HG02642 (cell line): ENCODE measurements at regions not wholly inside any gene's neighbourhood (a gene's known extent, or its start where the extent isn't known, plus 50 kb on each side); places are given as distances from the start of the nearest gene placed in this dataset.
"Not testable (repeated sequence)": the region's sequence is repeated elsewhere in the genome, so short reads cannot be mapped to it uniquely, and the experiment has no call there.

ENCODE experiments used
- ATAC-seq: cut with Tn5 transposase; IDR thresholded peaks from one replicate; pipeline ENCODE4 v1.9.1; 2021; ENCODE audit warnings: mild to moderate bottlenecking; ENCODE audit not compliant: unreplicated experiment, poor library complexity

DNA sequence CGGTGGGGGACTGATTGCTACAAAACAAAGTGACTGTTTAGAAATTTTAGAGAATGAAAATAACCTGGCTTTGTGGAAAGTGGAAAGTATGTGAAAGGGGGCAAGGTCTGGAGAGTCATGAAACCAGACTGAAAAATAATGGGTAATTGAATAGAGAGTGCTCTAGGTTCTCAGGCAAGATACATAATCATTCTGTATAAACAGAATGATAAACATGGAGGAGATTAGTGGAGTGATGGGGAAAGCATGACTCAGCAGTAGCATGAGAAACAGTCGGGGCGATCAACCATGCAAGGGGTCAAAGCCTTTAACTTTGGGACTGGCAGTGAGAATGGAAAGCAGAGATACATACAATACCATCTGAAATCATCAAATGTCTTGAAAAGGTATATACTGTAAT is 332.5 kb downstream of the CCER1 start:
- no peak for ATAC-seq

DNA sequence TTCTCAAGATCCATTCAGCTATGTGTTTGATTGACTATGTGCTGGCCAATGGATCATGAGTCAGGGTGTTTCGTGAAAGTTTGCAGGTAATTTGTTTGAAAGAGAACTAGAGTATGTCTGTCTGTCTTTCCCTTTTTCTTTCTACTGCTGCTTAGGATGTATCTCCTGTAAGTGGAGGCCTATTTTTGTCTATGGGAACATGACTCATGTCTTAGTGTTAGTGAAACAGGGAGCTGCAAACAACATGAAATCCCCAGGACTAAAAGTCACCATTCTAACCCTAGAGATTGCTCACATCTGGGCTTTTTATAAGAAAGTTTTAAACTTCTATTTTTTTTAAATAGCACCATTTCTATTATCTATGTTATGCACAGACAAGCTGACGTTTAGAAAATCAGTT is 333.0 kb downstream of the CCER1 start:
- no peak for ATAC-seq

DNA sequence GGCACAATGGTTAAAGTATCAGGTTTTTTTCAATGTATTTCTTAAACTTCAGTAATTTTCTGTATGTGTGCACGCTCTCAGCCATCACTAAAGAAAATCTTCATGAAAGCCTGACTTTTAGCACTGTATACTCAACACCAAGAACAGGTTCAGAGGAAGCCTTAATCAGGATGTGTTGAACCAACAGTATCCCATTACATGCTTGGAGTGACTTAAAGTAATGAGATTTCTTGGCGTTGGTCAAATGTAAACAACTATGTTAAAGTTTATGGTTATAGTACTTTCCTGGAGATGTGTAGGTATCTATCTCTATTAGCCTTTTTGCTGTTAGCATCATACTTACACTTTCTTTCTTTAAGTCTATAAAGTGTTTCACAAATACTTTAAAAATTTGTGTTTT is 335.0 kb downstream of the CCER1 start:
- no peak for ATAC-seq

DNA sequence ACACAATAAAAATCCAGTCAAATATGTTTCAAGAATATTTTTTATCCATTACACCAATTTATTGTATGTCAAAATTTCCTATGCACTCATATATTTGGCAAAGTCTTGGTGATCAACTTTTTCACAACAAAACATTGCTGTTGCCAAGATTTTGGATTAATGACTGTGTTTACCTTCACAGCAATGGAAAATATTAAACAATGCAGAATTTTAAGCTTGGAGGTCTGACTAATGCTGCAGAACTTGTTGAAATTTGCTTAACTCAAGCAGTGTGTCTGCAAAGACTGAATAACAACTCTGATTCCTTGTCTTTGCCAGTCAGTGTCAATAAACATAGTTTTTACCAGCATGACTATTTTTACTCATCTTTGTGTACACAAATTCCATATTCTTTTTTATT is 336.4 kb downstream of the CCER1 start:
- no peak for ATAC-seq

DNA sequence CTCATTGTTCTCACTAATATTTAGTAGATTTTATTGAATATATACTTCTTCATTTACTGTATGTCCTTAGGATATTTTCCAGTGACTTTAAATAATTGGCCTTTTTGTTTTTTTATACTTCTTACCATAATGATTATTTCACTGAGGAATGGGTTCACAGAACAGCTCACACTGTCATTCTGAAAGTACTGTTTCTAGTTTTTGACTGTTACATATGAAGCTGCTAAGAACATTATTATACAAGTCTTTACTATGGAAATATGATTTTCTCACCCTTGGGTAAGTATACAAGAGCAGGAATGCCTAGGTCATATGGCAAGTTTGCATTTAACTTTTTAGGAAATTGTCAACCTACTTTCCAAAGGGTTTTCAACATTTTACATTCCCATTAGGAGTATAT is 343.1 kb downstream of the CCER1 start:
- no peak for ATAC-seq

DNA sequence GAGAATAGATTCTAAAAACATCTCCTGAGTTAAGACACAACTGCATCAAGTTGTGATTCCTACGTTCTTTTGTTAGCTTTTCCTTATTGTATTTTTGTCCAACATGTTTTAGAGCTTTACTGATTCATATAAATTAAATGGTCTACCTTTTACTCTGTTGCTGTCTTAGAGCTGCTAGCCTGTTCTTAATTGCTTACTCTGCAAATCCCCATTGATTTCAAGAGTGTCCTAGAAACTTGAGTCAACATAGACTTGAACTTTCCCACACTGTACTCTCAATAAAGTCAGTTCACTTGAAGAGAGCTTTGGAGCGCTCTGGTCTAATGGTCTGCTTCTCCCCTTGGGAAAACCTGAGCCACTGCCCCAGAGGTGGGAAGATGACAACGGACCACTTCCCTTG is 343.9 kb downstream of the CCER1 start:
- no peak for ATAC-seq

DNA sequence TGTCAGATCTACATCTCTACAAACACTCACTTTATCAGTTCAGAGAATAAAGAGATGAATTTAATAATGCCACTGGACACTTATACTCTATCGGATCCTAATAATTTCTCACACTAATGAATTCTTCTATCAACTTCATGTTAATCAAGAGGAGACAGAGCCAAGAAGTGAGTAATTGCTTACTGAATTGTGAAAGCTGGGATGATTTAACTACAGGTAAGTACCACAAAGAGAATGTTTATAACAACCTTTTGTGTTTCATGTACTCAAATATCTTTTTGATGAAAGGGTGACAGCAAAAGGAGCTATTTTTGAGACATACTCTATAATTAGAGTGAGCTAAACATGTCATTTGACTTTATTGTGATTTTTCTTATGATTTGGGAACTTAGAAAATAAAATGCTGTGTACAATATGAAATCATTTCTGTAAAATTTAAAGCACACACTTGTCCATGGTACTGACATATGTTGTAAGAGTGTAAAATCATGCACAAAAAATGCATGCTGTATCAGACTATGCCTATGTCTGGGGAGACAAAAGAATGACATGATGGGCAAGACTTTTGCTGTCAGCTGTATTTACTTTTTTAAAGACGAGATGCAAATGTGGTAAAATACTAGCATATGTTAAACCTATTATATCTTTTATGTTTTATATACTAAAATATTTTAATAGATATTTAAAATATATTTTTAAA is 361.2 kb downstream of the CCER1 start:
- no peak for ATAC-seq

DNA sequence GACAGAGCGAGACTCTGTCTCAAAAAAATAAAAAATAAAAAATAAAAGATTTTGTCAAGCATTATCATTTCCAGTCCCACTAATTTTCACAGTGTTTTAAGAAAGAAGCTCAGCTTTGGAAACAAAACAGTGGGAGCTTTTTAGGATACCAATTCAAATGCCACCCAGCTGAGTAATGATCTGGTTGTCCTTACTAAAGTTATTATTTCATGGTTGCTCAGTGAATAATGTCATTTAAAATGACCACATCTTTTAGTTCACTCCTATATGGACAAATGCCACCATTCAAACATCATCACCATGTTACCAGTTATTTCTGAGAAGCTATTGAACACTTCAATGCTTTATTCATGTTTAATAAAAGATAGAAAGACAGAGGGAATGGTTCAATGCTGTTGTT is 365.0 kb downstream of the CCER1 start:
- no peak for ATAC-seq

DNA sequence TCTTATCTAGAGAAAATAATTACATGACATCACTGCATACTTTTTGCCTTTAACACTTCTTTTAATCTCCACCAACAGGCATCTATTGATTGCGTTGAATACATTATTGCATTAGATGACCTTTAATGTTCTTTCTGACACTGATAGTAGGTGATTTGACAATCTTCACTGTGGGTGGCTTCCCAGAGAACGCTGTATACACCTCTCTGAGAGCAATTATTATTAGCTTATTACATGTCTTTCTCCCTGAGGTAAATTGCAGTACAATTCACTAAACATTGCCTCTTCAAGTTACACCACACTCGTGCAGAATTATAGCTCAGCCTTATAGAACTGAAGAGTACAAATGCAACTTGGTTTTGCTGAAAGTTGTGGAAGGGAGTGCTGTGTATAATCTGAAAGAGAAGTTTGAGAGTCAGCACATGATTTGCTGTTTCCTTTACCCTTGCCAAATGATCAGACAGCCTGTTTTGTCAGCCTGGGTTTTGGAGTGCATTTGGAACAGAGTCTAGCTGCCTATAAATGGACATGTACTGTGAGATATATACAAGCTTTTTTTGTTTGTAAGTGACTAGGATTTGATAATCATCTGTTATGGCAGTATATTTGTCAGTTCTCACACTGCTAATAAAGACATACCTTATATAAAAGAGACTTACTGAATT is 369.2 kb downstream of the CCER1 start:
- no peak for ATAC-seq

DNA sequence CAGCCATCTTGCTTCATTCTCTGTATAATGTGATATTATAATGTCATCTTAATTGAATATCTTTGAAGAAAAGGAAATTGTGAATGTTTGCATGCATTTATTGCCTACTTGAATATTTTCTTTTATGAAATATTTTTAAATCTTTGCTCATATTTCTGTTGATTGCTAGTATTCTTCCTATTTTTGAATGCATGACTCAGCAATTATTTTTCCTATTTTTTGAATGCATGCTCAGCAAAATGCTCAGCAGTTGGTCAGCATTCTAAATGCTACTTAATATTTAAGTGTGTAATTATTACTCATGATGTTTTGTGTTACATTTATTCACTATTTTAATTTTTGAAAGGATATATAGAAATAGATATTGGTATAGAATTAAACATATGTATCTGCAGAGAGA is 378.3 kb downstream of the CCER1 start:
- ATAC-seq: no peak

DNA sequence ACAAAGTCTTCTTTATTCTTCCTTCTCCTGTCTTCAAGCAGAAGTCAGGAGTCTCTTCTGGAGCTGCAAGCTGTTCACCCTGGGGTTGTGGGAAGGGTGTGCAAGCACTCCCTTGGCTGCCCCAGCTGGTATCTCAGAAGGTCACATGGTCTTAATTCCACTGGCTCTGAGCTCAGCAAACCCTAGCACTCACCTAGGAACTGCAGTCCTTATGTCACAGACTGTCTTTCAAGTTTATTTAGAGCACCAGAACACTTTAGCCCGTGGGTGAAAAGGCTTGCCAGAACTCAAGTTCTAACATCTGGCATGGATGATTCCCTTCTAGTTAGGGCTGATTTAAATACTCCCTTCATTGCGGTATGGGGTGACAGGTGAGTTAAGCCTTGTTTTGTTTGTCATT is 379.0 kb downstream of the CCER1 start:
- no peak for ATAC-seq

DNA sequence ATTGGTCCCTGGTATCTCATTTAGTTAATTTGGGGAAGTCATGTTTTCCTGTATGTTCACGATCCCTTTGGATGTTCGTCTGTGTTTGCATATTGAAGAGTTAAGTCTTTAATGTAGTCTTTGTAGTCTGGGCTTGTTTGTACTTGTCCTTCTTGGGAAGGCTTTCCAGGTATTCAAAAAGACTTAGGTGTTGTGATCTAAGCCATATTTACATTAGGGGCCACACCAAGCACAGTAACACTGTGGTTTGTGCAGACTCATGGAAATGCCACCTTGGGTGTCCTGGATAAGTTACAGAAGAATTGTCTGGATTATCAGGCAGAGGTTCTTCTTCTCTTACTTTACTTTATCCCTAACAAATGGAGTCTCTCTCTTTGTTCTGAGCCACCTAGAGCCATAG is 380.3 kb downstream of the CCER1 start:
- no peak for ATAC-seq

DNA sequence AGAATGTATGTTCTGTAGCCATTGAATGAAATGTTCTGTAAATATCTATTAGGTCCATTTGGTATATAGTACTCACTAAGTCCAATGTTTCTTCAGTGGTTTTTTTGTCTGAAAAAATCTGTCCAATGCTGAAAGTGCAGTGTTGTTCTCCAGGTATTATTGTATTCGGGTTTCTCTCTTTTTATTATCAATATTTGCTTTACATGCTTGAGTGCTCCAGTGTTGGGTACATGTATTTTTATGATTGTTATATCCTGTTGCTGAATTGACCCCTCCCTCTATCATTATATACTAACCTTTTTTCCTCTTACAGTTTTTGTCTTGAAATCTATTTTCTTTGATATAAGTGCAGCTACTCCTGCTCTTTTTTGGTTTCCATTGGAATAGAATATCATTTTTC is 382.2 kb downstream of the CCER1 start:
- ATAC-seq: no peak

DNA sequence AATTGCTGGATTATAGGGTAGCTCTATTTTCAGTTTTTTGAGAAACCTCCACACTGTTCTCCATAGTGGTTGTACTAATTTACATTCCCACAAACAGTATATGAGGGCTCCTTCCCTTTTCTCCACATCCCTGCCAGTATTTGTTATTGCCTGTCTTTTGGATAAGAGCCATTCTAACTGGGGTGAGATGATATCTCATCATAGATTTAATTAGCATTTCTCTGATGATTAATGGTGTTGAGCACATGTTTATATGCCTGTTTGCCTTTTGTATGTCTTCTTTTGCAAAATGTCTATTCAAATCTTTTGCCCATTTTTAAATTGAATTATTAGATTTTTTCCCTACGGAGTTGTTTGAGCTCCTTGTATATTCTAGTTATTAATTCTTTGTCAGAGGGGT is 385.3 kb downstream of the CCER1 start:
- ATAC-seq: no peak

DNA sequence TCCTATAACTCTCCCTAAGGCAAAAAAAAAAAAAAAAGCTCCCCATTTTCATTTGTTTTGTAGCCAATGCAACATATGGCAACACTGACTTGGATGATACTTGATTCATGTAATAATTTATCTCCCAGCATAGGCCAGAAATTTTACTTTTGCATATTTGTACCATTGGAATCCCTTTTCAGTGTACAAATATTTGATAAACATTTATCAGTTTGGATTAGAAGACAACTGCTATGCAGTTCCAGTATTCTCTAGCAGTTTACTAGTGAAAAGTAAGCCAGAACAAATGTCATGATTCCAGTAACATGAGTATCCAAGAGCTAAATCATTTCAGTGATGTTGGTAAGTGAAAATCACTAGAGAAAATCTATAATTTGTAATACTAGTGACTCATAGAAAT is 392.3 kb downstream of the CCER1 start:
- ATAC-seq: no peak

DNA sequence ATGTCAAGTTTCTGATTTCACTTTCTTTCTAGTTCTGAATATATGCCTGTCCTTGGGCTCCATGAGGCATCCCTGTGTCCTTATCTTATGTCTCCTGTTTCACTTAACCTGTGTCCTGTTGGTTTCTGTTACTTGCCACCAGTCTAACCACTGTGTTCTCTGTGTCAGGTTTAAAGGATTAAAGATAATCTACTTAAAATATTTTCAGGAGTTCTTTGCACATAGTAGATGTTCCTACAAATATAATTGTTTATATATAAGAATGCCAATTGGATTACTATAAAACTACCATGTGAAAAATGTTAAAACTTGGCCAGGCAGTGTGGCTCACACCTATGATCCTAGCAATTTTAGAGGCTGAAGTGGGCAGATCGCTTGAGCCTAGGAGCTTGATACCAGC is 406.4 kb downstream of the CCER1 start:
- no peak for ATAC-seq

DNA sequence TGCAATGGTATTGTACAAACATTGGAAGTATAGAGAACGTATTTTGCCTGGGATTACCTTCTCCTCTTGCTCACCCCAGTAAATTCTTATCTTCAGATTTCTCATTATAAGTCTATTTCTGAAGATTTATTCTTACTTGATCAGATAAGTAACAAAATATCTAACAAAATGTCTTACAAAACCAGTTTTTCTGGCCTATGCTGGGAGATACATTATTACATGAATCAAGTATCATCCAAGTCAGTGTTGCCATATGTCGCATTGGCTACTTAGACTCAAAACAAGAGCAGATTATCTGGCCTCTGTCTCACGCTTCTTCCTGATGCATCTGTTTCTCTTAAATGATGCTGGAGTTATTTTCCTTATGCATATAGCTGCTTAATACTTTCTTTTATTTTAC is 408.5 kb downstream of the CCER1 start:
- ATAC-seq: no peak

DNA sequence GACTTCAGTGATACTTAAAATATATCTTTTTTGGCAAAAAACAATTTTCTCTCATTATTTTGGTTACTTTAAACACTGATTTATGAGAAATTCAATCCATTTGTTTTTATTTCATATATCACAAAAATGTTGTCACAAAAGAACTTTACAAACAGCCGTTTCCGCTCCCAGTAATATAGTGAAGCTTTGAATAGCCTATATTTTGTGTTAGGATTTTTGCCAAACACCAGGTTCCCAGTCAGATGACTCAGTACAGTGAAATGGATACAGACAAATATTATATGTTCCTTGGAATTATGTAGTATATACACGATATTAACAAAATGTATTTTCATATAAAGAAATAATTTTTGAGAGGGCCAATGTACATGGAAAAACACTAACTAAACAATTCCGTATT is 411.1 kb downstream of the CCER1 start:
- ATAC-seq: no peak

DNA sequence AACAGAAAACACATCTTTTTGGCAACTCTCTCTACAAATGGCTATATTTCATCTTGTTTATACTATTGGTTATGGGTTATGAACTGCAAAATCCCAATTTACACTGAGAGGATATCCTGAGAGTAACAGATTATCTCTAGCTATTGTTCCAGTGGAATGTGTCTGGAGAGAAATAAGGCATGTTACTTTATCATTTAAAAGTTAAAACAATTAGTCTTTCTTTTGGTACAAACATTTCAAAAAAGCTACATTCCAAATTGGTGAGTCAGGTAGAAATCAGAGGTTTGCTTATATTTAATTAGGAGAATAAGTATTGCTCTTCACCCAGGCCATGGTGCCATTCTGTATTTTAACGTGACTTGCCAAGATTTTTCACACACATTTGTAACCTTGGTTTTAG is 411.6 kb downstream of the CCER1 start:
- no peak for ATAC-seq

DNA sequence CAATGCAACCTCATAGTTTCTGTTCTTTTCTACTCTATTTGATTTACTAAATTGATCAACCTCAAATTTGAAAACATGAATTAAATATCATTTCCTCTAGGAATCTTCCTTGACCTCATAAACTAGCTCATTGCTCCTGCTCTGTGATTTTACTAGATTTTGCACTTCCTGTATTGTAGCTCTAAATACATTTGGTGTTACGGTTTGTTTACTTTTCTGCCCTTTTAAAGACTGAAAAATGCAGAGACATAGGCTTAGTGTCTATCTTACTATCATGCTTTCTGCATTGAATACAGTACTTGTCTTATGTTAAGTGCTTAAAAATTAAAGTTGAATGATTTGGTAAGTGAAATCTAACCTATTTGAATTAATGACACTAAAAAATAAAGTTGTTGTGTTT is 412.1 kb downstream of the CCER1 start:
- ATAC-seq: not testable (repeated sequence)

DNA sequence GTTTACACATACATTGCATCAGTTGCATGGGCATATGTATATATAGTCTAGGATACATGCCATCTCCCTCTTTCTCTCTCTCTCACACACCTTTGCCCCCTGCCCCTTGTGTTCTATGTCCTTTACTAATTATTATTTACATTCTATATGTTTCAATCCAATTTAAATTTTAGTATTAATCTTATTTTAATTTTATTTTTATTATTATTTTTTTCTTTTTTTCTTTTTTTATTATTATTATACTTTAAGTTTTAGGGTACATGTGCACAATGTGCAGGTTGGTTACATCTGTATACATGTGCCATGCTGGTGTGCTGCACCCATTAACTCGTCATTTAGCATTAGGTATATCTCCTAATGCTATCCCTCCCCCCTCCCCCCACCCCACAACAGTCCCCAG is 421.1 kb downstream of the CCER1 start:
- not testable (repeated sequence) for ATAC-seq

DNA sequence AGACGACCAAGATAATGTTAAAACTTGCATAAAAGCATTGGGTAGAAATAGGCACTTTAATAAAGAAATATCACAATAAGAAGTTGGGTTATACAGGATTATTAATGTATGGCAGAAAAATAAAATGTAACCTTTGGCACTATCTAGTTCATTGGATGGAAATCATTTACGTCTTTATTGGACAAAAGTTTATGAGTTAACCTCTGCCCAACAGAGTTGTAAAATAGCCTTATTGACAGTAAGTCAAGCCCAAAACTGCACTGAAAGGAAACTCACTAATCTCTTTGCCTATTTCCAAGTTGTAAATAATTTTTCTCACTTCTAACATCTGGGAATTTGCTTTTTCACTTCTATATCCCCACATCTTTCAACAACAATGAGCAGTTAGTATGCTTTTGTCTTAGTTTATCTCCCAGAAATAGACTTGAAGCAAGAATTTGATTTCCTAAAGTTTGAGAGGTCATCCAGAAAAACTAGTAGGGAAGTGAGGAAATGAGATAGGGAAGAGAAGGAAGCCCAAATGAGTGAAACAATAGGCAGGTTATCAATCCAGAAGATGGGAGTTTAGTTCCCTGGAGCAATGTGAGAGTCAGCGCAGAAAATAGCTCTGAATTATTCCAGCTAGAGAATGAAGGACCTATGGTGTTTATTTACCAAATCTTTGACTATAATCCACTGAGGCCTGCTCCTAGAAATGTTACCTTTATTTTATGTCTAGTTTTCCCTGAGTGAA is 434.8 kb downstream of the CCER1 start:
- ATAC-seq: no peak
